Smooth muscle cell (in vitro differentiated cells): ENCODE measurements at regions not wholly inside any gene's neighbourhood (a gene's known extent, or its start where the extent isn't known, plus 50 kb on each side); places are given as distances from the start of the nearest gene placed in this dataset.

Experiments
- DNase-seq: peaks from one replicate; lab custom pipeline; 2025; ENCODE audit not compliant: unreplicated experiment; lab: John Stamatoyannopoulos, UW
- H2AFZ ChIP-seq: fragments of 200-600 bp; sonication (generic); 2 replicates; pipeline ENCODE4 v1.6.0; 2016; ENCODE audit warnings: antibody characterized with exemption, low read depth, mild to moderate bottlenecking
- H3F3A ChIP-seq: fragments of 200-600 bp; sonication (generic); 2 replicates; pipeline ENCODE4 v1.6.0; 2017; ENCODE audit warnings: antibody characterized with exemption, low read depth
- H3K27ac ChIP-seq: fragments of 200-600 bp; sonication (generic); 2 replicates; pipeline ENCODE4 v1.5.1; 2016; ENCODE audit warnings: low read depth, mild to moderate bottlenecking
- H3K27me3 ChIP-seq: fragments of 200-600 bp; sonication (generic); 2 replicates; pipeline ENCODE4 v1.6.1; 2016; ENCODE audit warnings: low read depth, mild to moderate bottlenecking
- H3K36me3 ChIP-seq: fragments of 200-600 bp; sonication (generic); 2 replicates; pipeline ENCODE4 v1.5.1; 2016; ENCODE audit warnings: low read depth
- H3K4me1 ChIP-seq: fragments of 200-600 bp; sonication (generic); 2 replicates; pipeline ENCODE4 v1.5.1; 2016; ENCODE audit warnings: low read depth
- H3K4me2 ChIP-seq: fragments of 200-600 bp; sonication (generic); 2 replicates; pipeline ENCODE4 v1.6.0; 2016; ENCODE audit warnings: mild to moderate bottlenecking
- H3K4me3 ChIP-seq: fragments of 200-600 bp; sonication (generic); 2 replicates; pipeline ENCODE4 v1.5.1; 2016; ENCODE audit warnings: mild to moderate bottlenecking
- H3K79me2 ChIP-seq: fragments of 200-600 bp; sonication (generic); 2 replicates; pipeline ENCODE4 v1.6.0; 2016; ENCODE audit warnings: low read depth, mild to moderate bottlenecking
- H3K9ac ChIP-seq: fragments of 200-600 bp; sonication (generic); 2 replicates; pipeline ENCODE4 v1.6.0; 2016; ENCODE audit warnings: low read depth
- H3K9me3 ChIP-seq: fragments of 200-600 bp; sonication (generic); replicated peaks from 2 replicates; pipeline ENCODE4 v1.5.1; 2016; ENCODE audit warnings: low read depth
- H4K20me1 ChIP-seq: fragments of 200-600 bp; sonication (generic); 2 replicates; pipeline ENCODE4 v1.6.0; 2016; ENCODE audit warnings: low read depth
- WGBS: methylation state at CpG from one replicate; pipeline ENCODE4 v1.1.7; 2016; ENCODE audit warnings: low lambda C conversion rate; 5-methylcytosine and 5-hydroxymethylcytosine counted together
- TF ChIP-seq, protein P1 (sequence below): fragments of 200-600 bp; sonication (generic); IDR thresholded peaks from 2 replicates; pipeline ENCODE4 v1.5.1; 2017; ENCODE audit warnings: borderline replicate concordance, mild to moderate bottlenecking, antibody characterized with exemption; ENCODE audit not compliant: insufficient read depth, poor library complexity, severe bottlenecking

- 93% methylated on average over 2 of the region's 2 CpGs for WGBS
- TF ChIP-seq, protein P1, sequence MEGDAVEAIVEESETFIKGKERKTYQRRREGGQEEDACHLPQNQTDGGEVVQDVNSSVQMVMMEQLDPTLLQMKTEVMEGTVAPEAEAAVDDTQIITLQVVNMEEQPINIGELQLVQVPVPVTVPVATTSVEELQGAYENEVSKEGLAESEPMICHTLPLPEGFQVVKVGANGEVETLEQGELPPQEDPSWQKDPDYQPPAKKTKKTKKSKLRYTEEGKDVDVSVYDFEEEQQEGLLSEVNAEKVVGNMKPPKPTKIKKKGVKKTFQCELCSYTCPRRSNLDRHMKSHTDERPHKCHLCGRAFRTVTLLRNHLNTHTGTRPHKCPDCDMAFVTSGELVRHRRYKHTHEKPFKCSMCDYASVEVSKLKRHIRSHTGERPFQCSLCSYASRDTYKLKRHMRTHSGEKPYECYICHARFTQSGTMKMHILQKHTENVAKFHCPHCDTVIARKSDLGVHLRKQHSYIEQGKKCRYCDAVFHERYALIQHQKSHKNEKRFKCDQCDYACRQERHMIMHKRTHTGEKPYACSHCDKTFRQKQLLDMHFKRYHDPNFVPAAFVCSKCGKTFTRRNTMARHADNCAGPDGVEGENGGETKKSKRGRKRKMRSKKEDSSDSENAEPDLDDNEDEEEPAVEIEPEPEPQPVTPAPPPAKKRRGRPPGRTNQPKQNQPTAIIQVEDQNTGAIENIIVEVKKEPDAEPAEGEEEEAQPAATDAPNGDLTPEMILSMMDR, result no peak
- no peak for DNase-seq
Measured at GRCh38 chr2:185531721-185532120, 206.9 kb upstream of the FSIP2 start.

DNA sequence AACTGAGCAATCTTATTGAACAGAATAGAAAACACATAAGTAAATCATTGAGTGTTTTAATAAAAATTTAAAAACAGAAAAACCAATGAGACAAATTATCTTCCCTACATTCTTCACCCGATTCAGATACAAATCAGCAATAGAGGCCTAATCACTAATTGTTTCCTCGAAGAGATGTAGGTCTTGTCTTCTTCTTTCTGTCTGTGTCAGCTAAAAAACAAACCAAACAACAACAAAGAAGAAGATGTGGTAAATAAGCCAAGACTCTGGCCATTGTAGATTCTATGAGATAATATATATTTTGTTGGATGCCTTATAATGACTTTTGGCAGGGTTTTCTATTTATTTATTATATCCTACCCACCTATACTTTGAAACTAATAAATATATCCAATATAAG is 200.9 kb upstream of the FSIP2 start:
- no peaks in the 10 kb centered on the region for H3K36me3 ChIP-seq
- no peaks in the 10 kb centered on the region for H3K9me3 ChIP-seq
- whole genome bisulfite sequencing, result 93% methylated on average over 2 of the region's 2 CpGs
- no peak overlapping the region for H3K9ac ChIP-seq
- no peak overlapping the region for H3K27ac ChIP-seq
- H3K79me2 ChIP-seq, result no peaks in the 10 kb centered on the region
- no peak overlapping the region for H2AFZ ChIP-seq
- H3K4me3 ChIP-seq, result no peak overlapping the region
- no peaks in the 10 kb centered on the region for H4K20me1 ChIP-seq
- no peak for DNase-seq
- no peak overlapping the region for H3K4me2 ChIP-seq
- H3K27me3 ChIP-seq, result no peaks in the 10 kb centered on the region
- no peaks in the 10 kb centered on the region for H3F3A ChIP-seq
- TF ChIP-seq, protein P1, result no peak
- no peaks in the 10 kb centered on the region for H3K4me1 ChIP-seq

More at GRCh38 chr2:185531721-185532120, 206.9 kb upstream of the FSIP2 start:
- no peak overlapping the region for H2AFZ ChIP-seq
- no peaks in the 10 kb centered on the region for H3K4me1 ChIP-seq
- H3K27me3 ChIP-seq, result no peaks in the 10 kb centered on the region
- no peak overlapping the region for H3K27ac ChIP-seq
- no peak overlapping the region for H3K9ac ChIP-seq
- H3F3A ChIP-seq, result no peaks in the 10 kb centered on the region
- H3K36me3 ChIP-seq, result no peaks in the 10 kb centered on the region
- no peak overlapping the region for H3K4me3 ChIP-seq
- H3K9me3 ChIP-seq, result no peaks in the 10 kb centered on the region
- no peak overlapping the region for H3K4me2 ChIP-seq
- H3K79me2 ChIP-seq, result no peaks in the 10 kb centered on the region
- no peaks in the 10 kb centered on the region for H4K20me1 ChIP-seq

DNA sequence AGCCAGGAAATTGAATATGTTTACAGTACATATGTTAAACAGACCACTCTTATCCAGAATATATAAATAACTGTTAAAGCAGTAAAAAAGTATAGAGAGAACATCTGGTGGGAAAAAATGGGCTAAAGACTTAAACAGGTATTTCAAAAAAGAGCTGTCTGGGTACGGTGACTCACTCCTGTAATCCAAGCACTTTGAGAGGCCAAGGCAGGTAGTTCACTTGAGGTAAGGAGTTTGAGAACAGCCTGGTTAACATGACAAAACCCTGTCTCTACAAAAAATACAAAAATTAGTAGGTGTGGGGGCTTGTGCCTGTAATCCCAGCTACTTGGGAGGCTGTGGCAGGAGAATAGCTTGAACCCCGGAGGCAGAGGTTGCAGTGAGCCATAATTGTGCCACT is 171.4 kb upstream of the FSIP2 start:
- WGBS, result 87% methylated on average over 2 of the region's 2 CpGs
- no peak for DNase-seq
- no peaks in the 10 kb centered on the region for H3F3A ChIP-seq
- no peak overlapping the region for H3K4me3 ChIP-seq
- H3K79me2 ChIP-seq, result no peaks in the 10 kb centered on the region
- H3K4me2 ChIP-seq, result no peak overlapping the region
- H2AFZ ChIP-seq, result no peak overlapping the region
- TF ChIP-seq, protein P1, result no peak
- H4K20me1 ChIP-seq, result no peaks in the 10 kb centered on the region
- no peaks in the 10 kb centered on the region for H3K4me1 ChIP-seq
- no peaks in the 10 kb centered on the region for H3K36me3 ChIP-seq
- H3K9me3 ChIP-seq, result no peaks in the 10 kb centered on the region
- H3K27me3 ChIP-seq, result no peaks in the 10 kb centered on the region
- no peak overlapping the region for H3K9ac ChIP-seq
- H3K27ac ChIP-seq, result no peak overlapping the region

- Histone ChIP-seq H3K79me2 (no peaks in the 10 kb centered on the region), H3K9ac (no peak overlapping the region), H2AFZ (no peak overlapping the region), H3K4me2 (no peak overlapping the region), H3K4me1 (no peaks in the 10 kb centered on the region), H4K20me1 (no peaks in the 10 kb centered on the region), H3K27ac (no peak overlapping the region), H3K4me3 (no peak overlapping the region), H3K27me3 (no peaks in the 10 kb centered on the region), H3K9me3 (no peaks in the 10 kb centered on the region), H3F3A (no peaks in the 10 kb centered on the region), H3K36me3 (no peaks in the 10 kb centered on the region)
- DNase-seq, result no peak
- 92% methylated on average over 8 of the region's 8 CpGs for WGBS
- TF ChIP-seq, protein P1, result no peak
Measured at GRCh38 chr2:185567940-185568339, 170.7 kb upstream of the FSIP2 start.
